HG02884 (cell line): ENCODE measurements at regions not wholly inside any gene's neighbourhood (a gene's known extent, or its start where the extent isn't known, plus 50 kb on each side); places are given as distances from the start of the nearest gene placed in this dataset.
"Not testable (repeated sequence)": the region's sequence is repeated elsewhere in the genome, so short reads cannot be mapped to it uniquely, and the experiment has no call there.

ENCODE experiments used
- ATAC-seq: cut with Tn5 transposase; IDR thresholded peaks from one replicate; pipeline ENCODE4 v1.9.1; 2021; ENCODE audit warnings: mild to moderate bottlenecking, moderate library complexity; ENCODE audit not compliant: unreplicated experiment

DNA sequence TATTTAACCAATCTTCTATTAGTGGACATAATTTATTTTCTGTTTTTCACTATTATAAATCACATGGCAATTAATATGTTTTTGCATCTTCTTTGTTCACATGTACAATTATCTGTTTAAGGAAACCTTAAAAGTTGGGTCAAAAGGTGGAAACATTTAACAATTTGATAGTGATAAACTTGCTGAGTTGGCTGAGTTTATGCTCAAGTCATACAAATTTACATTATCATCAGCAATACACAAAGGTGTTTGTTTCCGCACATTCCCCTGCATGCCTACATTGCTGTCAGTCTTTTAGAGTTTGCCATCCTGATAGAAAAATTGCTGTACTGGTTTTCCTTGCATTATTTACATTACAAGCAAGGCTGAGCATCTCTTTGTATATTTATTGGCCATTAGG lies 139.5 kb downstream of the KCNRG start:
- no peak for ATAC-seq

DNA sequence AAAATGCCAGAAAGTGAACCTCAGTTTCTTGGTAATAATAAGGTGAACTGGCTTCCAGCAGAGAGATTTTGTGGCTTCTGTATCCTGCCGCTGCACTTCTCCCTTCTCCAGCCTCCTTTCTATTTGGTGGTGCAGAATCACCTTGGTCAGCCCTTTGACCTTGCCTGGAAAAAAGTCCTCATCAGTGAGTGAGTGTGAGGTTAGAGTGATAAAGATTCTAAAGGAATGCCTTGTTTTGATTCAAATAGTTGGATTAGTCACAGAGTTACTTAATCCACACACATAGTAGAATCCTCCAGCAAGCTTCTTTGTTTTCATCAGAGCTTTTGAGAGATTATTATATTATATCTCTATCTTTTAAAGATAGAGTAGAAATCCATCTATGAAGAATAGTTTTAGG lies 140.9 kb downstream of the KCNRG start:
- ATAC-seq, result no peak

DNA sequence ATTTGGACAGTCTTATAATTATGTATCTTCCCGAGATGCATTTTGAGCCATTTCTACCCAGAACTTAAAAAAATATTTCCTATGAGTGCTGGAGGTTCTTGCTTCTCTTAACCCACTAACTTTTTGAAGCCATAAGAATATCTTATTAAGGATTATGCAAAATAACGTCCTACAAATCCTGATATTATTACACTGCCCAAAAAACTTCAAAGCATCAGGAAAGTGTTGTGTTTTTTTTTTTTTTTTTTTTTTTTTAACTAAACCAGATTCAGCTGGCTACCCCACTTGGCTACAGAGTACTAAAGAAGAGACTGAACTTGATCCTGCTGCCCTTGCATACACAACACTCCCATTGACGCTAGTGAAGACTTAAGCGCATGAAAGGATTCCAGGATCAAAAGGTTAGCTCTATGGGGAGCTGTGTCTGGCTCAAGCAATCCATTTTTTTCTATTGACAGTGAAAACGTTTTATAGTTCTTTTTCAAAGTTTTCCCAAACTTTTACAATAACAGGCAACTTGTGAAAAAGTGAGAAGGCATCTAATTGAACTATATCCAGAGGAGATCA lies 141.4 kb downstream of the KCNRG start:
- no peak for ATAC-seq

DNA sequence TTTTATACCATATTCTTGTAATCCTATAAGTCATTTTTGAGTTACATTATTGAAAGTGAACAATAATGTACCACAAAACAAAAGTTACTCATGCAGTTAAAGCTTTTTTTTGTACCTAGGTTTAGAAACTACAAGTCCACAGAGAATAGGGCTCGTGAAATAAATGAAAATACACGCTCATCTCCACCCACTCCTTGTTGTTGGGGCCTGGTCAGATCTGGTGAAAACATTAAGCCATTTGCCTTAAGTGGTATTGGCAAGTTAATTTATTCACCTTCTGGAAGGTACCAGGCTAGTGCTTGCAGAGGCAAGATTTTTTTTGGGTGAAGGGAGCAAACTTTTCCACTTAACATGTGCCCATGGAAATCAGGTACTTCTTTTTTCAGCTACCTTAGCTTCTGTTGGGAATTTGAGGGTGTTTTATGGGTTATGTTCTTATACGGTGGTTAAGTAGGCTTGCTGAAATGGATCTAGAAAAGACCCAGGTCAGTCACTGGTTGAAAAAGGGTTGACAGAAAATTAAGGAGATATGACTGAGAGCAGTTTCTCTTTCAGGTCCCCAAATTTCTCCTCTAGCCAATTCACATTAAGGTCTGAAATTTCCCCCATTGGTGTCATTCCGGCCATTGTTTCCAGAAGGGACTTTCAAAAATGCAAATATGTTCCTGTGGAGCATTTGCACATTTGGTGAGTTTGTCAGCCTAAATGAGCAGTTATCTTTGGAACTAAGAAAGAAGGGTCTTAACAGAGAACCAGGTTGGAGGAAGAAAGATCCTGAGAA lies 143.3 kb downstream of the KCNRG start:
- no peak for ATAC-seq

DNA sequence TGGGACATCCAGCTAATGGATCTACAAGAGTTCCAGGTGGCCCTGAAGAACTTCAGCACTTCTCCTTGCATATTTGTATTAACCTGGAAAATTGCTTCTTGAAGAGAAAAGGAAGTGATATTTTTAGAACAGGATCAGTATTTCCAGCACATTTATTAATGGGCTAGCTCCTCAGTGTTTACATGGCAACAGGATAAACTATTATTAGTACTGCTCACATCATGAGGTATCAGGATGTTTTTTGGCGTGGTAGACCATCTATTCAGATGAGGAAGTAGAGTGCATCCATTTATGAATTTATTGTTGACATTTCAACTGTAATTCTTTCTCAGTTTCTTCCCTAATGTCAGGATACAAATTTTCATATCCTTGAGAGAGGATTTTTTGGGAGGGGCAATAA lies 144.4 kb downstream of the KCNRG start:
- no peak for ATAC-seq

DNA sequence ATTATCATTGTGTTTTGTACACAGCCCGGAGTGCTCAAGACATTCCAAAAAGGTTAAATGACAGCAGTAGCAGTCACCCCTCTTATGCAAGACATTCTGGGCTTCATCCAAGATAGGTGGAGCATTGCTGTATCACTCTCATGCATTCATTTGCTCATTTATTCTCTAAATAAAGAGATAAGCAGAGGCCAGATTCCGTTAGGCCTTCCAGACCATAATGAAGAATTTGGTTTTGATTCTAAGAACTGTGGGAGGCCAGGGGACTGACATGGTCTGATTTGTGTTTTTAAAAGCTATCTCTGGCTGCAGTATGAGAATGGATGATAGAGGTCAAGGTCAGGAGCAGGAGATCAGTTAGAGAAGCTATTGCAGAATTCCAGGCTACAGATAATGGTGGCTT lies 145.8 kb downstream of the KCNRG start:
- no peak for ATAC-seq

DNA sequence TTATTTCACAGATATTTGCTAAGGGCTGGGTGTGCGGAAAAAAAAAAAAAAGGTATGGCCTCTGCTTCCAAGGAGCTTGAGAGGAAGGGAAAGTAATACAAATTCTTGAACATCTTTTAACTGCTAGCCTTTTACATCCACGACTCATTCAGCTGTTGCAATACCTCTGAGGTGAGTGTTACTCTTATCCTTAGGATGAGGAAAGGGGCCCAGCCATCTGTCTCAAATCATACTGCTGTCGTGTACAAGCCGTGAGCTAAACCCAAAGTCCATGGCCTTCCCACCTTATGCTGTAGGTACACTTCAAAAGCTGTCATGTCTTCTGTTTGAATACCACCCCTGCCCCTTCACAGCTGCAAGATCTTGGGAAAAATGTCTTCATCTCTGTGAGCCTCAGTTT lies 146.8 kb downstream of the KCNRG start:
- no peak for ATAC-seq

DNA sequence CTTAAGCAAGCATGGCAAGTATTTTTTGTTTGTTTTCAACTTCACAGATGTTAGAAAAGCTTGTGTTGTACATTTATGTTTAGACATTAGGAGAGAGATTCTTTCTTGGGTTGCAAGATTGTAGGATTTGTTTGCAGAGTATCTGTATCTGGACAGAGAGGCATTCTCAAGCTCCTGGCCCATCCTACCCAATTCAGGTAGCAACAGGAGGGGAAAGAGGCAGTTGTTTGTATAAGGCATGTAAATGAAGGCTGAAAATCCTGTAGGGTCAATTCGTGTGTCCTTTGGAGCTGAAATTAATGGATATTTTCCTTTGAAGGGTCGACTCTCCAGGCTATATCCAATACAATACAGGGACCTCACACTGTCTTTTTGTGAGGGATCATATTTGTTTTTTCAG lies 147.3 kb downstream of the KCNRG start:
- ATAC-seq, result no peak

DNA sequence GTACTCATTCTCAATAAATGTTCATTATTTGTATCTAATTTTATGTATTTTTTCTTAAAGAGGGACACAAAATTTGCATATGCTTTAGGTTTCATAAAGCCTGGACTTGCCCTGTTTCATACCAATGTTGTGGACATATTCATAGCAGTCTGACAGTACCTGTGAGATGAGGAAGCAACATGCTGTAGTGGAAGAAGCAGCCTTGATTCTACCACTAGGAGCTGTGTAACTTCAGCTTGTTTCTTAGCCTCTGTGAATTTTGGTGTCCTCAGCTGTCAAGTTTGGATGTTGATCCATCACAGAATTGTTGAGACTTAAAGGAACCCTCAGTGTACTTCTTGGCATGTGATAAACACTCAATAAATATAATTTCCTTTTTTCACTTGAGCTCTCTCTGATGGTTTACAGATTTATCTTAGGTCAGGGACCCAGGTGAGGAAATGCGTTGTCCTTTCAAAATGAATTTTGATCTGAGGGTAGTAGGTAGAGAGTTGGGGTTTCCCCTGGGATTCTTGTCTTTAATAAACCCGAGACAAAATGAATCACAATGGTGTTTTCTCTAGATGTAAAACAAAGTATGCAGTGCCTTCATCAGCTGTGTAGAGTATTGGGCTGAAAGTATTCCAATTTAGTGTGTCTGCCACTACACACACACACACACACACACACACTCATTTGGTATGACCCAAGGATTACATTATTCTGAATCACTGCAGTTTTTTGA lies 152.1 kb downstream of the KCNRG start:
- peak; percentile 65 for ATAC-seq

DNA sequence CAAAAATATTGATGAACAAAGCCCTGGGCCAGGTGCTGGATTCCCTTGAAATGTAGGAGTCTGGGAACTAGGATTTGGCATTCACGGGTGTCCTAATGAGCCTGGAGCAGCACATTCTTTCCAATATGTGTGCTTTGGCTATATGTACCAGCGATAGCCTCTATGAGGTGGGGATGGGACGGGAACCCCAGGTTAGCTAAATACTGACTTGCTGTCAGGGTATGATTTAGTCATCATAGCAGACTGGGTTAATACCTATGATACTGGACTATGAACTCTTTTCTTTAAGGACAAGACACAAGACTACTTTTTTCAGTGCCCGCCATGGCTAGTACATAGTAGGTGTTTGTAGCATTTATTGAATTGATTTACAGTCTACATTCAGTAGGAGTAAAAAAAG lies 152.7 kb downstream of the KCNRG start:
- no peak for ATAC-seq

DNA sequence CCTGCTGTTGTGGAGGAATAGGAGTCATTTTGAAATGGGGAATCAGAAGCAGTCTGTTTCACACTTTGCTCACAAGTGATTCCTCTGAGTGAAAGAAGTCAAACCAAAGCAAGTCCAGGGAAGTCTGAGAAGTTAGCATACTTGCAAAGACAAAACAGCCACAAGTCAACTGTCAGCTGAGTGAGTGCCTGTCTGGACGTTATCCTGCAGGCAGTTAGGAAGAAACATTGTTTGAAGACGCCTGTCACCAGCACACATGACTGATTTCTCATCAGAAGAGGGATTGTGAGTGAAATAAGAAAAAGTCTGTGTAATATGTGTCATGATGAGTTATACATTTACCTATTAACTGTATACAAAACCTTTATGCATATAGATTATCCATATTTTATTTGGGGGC lies 153.5 kb downstream of the KCNRG start:
- ATAC-seq, result no peak

DNA sequence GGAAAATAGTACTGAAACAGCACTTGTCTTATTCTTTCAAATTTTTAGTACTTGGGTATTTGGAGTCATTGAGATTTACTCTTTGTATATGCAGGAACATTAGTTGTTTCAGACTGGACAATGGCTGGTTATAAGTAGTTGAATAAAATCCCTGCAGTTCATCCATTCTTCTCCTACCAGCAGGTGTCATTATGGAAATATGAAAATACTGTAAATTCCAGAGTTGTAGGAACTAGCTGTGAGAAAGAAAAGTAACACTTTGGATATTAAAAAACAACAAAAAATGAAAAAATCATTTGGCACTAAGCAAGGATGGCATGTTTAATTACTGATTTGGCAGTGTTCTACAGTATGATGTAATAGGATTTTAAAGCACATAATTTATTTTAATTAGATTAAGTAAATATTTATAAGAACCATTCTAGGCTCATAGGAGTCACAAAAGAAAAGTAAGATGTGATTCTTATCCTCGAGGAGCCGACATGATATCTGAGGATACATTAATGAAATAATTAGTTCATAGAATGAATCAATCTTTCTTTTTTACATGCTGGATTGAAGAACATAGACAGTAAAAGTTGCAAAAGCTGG lies 155.3 kb downstream of the KCNRG start:
- ATAC-seq, result no peak

DNA sequence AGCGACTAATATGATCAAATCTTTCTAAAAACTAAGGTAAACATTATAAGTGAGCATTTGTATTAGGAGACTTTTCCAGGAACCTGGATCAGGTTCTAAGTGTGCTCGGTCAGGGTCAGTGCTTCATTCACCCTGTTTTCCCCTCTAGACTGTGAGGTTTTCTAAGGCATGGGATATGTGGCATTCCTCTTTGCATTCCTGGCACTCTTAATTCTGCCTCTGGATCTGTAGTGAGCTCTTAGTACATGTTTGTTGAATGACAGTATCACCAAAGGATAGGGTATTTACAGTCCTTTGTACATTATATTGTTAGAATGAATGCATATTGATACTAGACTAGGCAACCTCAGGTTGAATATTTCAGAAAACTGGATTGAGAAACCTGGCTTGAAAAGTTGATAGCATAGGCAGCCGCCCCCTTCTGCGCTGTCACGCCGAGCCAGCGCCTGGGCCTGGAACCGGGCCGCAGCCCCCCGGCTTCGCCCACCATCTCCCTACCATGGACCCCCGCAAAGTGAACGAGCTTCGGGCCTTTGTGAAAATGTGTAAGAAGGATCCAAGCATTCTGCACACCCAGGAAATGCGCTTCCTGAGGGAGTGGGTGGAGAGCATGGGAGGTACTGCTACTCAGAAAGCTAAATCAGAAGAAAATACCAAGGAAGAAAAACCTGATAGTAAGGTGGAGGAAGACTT lies 156.5 kb downstream of the KCNRG start:
- no peak for ATAC-seq

DNA sequence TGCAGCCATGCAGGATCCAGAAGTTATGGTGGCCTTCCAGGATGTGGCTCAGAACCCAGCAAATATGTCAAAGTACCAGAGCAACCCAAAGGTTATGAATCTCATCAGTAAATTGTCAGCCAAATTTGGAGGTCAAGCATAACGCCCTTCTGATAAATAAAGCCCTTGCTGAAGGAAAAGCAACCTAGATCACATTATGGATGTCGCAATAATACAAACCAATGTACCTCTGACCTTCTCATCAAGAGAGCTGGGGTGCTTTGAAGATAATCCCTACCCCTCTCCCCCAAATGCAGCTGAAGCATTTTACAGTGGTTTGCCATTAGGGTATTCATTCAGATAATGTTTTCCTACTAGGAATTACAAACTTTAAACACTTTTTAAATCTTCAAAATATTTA lies 157.8 kb downstream of the KCNRG start:
- not testable (repeated sequence) for ATAC-seq

DNA sequence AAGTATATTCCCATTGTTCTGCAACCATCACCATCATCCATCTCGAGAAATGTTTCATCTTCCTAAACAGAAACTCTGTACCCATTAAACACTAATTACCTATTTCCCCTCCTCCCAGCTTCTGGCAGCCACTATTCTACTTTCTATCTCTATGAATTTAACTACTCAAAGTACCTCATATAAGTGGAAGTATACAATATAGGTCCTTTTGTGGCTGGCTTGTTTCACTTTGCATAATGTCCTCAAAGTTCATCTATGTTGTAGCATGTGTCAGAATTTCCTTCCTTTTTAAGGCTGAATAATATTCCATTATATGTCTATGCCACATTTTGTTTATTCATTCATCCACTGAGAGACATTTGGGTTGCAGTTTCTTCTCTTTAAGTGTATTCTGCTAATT lies 159.4 kb downstream of the KCNRG start:
- ATAC-seq, result no peak

DNA sequence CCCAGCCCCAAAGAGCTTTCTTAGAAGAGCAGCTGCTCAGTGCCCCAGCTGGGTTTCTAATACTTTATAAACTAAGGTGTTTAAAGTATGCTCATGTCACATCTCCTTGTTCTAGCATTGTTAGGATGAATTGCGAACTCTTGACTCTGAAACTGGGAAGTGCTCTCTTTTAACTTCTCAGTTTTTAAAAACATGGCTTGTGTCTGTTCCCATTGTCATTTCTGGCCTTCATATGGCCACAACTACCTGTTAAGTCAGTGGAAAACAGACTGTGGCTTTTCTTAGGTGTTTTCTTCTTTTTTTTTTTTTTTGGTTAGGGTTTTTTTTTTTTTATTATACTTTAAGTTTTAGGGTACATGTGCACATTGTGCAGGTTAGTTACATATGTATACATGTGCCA lies 164.7 kb downstream of the KCNRG start:
- no peak for ATAC-seq

DNA sequence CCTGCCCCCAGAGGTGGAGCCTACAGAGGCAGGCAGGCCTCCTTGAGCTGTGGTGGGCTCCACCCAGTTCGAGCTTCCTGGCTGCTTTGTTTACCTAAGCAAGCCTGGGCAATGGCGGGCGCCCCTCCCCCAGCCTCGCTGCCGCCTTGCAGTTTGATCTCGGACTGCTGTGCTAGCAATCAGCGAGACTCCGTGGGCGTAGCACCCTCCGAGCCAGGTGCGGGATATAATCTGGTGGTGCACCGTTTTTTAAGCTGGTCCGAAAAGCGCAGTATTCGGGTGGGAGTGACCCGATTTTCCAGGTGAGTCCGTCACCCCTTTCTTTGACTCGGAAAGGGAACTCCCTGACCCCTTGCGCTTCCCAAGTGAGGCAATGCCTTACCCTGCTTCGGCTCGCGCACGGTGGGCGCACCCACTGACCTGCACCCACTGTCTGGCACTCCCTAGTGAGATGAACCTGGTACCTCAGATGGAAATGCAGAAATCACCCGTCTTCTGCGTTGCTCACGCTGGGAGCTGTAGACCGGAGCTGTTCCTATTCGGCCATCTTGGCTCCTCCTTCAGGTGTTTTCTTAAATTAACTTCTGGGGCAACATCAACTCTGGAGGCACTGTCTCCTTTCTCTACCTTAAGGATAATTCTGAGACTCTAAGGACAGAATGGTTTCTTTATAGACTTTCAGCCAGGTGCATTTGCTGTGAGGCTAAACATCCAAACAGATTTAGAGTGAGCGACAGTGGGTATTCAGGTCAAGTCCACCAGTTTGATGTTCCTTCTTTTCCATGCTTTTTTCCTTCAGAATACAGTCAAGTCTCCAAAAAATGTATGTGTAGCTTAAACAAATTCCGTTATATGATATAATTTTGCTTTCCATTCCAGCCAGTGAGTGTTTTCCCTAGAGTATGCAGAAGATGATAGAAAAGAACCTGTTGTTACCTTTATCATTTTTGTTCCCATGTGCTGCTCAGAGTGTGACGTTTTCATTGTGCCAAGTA lies 170.8 kb downstream of the KCNRG start:
- ATAC-seq, result not testable (repeated sequence)

DNA sequence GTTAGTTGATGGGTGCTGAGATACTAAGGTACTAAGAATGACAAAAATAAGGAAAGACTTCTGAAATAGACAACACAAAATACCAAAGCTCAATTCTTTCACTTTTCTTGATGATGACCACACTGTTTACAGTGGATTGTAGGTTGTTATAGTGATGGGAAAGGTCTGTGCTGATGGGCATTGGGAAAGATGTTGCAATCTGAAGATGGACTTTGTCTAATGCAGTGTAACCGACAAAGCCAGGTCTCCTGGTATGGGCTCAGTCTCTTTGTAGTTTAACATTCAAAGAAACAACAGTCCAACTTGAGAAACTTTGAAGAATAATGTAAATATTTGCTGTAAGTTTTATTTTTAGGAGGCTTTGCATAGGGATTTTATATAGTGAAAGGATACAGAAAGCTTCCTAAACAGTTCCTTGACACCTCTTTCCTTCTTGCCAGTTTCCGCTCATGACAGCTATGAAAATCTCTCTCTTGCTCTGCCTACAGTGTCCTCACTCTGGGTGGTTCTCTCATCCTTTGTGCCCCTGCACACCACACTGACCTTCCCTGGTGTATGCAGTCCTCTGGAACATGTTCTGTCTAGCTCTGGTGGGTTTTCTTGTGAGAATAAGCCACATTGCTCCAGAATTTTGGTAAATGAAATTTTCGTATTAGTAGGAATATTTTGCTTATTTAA lies 172.2 kb downstream of the KCNRG start:
- no peak for ATAC-seq

DNA sequence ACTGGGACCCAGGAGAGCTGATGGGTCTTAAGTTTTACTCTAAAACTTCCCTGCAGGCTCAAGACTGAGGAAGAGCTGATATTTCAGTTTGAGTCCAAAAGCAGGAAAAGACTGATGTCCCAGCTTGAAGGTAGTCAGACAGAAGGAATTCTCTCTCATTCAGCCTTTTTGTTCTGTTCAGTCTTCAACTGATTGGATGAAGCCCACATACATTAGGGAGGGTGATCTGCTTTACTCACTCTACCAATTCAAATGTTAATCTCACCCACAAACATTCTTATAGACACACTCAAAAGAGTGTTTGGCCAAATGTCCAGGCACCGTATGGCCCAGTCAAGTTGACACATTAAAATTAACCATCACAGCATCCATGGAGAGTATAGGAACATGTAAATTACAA lies 173.5 kb downstream of the KCNRG start:
- no peak for ATAC-seq

DNA sequence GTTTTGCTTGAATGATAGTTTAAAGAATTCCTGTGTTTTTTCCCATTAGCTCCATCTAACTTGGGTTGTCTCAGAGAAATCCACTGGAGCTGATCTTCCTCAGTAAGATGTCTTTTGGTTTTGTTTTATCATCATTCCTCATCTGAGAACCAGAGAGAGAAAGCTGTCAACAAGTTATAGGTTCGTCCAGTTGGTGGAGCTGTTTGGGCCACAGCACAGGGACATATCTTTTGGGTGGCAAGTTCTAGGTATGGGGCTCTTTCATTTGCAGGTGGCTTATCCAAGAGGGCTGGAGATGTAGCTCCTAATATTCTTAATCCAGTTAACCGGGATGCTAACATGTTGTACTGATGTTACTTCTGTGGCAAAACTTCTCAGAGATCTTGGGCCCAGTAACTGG lies 174.2 kb downstream of the KCNRG start:
- no peak for ATAC-seq
